WTC11 (cell line): ENCODE measurements at regions not wholly inside any gene's neighbourhood (a gene's known extent, or its start where the extent isn't known, plus 50 kb on each side); places are given as distances from the start of the nearest gene placed in this dataset.
"Not testable (repeated sequence)": the region's sequence is repeated elsewhere in the genome, so short reads cannot be mapped to it uniquely, and the experiment has no call there.

ENCODE experiments used
- CREB1 ChIP-seq: sonication (generic); formaldehyde crosslinking; IDR thresholded peaks from 2 replicates; pipeline ENCODE4 v1.8.0; 2023; ENCODE audit warnings: mild to moderate bottlenecking, missing genetic modification reagents
- ETV6 ChIP-seq: sonication (generic); formaldehyde crosslinking; IDR thresholded peaks from 2 replicates; pipeline ENCODE4 v1.8.1; 2022; ENCODE audit warnings: mild to moderate bottlenecking, missing genetic modification reagents
- FOXJ3 ChIP-seq: sonication (generic); formaldehyde crosslinking; IDR thresholded peaks from 2 replicates; pipeline ENCODE4 v1.9.0; 2021; ENCODE audit warnings: missing genetic modification reagents, mild to moderate bottlenecking, borderline replicate concordance
- NR2C2 ChIP-seq: sonication (generic); formaldehyde crosslinking; IDR thresholded peaks from 2 replicates; pipeline ENCODE4 v1.8.0; 2022; ENCODE audit warnings: mild to moderate bottlenecking, missing genetic modification reagents
- NR3C1 ChIP-seq: sonication (generic); formaldehyde crosslinking; conservative IDR thresholded peaks from 2 replicates; pipeline ENCODE4 v1.8.1; 2023; ENCODE audit warnings: low read depth, mild to moderate bottlenecking, missing genetic modification reagents
- TF ChIP-seq, protein P1 (sequence below): fragments of 200-600 bp; IDR thresholded peaks from 2 replicates; pipeline ENCODE4 v1.8.0; 2022; ENCODE audit warnings: antibody characterized with exemption
- TF ChIP-seq, protein P2 (sequence below): sonication (generic); formaldehyde crosslinking; IDR thresholded peaks from 2 replicates; pipeline ENCODE4 v1.8.0; 2022; ENCODE audit warnings: mild to moderate bottlenecking, missing genetic modification reagents
- TF ChIP-seq, protein P3 (sequence below): sonication (generic); formaldehyde crosslinking; IDR thresholded peaks from 2 replicates; pipeline ENCODE4 v1.8.1; 2023; ENCODE audit warnings: mild to moderate bottlenecking, missing genetic modification reagents, moderate library complexity
- TF ChIP-seq, protein P4 (sequence below): sonication (generic); formaldehyde crosslinking; IDR thresholded peaks from 2 replicates; pipeline ENCODE4 v1.8.1; 2022; ENCODE audit warnings: missing genetic modification reagents, borderline replicate concordance
- TF ChIP-seq, protein P5 (sequence below): sonication (generic); formaldehyde crosslinking; conservative IDR thresholded peaks from 2 replicates; pipeline ENCODE4 v1.8.1; 2022; ENCODE audit warnings: mild to moderate bottlenecking, missing genetic modification reagents
- TF ChIP-seq, protein P6 (sequence below): sonication (generic); formaldehyde crosslinking; IDR thresholded peaks from 2 replicates; pipeline ENCODE4 v1.8.1; 2022; ENCODE audit warnings: low read depth, mild to moderate bottlenecking, moderate library complexity, missing genetic modification reagents, borderline replicate concordance

DNA sequence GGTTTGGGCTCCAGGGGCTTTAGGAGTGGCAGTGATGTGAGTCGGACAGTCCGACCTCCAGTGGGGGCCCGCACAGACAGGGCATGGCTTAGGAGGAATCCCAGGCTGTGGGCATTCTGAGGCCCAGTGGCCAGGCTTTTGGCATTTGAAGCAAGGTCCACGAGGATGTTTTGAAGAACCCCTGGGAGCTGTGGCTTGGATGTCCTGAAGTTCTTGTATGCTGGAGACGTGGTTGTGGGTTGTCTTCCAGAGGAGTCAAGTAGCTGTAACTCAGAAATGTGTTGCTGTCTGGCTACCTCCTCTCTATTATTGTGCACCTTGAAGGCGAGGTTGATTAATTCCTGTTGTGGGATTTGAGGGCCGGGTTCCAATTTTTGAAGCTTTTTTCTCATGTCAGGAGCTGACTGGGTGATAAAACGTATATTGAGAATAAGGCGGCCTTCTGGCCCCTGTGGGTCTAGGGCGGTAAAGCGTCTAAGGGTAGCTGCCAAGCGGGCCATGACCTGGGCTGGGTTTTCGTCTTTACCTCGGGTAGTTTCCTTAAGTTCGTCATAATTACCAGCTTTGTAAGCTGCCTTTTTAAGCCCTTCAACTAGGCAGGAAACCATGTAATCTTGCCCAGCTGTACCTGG lies 67.3 kb upstream of the EZR start:
- TF ChIP-seq, protein P1, sequence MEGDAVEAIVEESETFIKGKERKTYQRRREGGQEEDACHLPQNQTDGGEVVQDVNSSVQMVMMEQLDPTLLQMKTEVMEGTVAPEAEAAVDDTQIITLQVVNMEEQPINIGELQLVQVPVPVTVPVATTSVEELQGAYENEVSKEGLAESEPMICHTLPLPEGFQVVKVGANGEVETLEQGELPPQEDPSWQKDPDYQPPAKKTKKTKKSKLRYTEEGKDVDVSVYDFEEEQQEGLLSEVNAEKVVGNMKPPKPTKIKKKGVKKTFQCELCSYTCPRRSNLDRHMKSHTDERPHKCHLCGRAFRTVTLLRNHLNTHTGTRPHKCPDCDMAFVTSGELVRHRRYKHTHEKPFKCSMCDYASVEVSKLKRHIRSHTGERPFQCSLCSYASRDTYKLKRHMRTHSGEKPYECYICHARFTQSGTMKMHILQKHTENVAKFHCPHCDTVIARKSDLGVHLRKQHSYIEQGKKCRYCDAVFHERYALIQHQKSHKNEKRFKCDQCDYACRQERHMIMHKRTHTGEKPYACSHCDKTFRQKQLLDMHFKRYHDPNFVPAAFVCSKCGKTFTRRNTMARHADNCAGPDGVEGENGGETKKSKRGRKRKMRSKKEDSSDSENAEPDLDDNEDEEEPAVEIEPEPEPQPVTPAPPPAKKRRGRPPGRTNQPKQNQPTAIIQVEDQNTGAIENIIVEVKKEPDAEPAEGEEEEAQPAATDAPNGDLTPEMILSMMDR, result not testable (repeated sequence)
- TF ChIP-seq CREB1 (CRISPR knock-in tag); NR2C2 (CRISPR knock-in tag); FOXJ3; ETV6 (CRISPR knock-in tag); NR3C1 (CRISPR knock-in tag): not testable (repeated sequence)
- TF ChIP-seq, protein P2, sequence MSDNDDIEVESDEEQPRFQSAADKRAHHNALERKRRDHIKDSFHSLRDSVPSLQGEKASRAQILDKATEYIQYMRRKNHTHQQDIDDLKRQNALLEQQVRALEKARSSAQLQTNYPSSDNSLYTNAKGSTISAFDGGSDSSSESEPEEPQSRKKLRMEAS (CRISPR knock-in tag), result not testable (repeated sequence)
- TF ChIP-seq, protein P3, sequence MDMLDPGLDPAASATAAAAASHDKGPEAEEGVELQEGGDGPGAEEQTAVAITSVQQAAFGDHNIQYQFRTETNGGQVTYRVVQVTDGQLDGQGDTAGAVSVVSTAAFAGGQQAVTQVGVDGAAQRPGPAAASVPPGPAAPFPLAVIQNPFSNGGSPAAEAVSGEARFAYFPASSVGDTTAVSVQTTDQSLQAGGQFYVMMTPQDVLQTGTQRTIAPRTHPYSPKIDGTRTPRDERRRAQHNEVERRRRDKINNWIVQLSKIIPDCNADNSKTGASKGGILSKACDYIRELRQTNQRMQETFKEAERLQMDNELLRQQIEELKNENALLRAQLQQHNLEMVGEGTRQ (CRISPR knock-in tag), result not testable (repeated sequence)
- TF ChIP-seq, protein P4, sequence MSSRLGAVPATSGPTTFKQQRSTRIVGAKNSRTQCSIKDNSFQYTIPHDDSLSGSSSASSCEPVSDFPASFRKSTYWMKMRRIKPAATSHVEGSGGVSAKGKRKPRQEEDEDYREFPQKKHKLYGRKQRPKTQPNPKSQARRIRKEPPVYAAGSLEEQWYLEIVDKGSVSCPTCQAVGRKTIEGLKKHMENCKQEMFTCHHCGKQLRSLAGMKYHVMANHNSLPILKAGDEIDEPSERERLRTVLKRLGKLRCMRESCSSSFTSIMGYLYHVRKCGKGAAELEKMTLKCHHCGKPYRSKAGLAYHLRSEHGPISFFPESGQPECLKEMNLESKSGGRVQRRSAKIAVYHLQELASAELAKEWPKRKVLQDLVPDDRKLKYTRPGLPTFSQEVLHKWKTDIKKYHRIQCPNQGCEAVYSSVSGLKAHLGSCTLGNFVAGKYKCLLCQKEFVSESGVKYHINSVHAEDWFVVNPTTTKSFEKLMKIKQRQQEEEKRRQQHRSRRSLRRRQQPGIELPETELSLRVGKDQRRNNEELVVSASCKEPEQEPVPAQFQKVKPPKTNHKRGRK (CRISPR knock-in tag), result not testable (repeated sequence)
- TF ChIP-seq, protein P5, sequence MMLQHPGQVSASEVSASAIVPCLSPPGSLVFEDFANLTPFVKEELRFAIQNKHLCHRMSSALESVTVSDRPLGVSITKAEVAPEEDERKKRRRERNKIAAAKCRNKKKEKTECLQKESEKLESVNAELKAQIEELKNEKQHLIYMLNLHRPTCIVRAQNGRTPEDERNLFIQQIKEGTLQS (CRISPR knock-in tag), result not testable (repeated sequence)
- TF ChIP-seq, protein P6, sequence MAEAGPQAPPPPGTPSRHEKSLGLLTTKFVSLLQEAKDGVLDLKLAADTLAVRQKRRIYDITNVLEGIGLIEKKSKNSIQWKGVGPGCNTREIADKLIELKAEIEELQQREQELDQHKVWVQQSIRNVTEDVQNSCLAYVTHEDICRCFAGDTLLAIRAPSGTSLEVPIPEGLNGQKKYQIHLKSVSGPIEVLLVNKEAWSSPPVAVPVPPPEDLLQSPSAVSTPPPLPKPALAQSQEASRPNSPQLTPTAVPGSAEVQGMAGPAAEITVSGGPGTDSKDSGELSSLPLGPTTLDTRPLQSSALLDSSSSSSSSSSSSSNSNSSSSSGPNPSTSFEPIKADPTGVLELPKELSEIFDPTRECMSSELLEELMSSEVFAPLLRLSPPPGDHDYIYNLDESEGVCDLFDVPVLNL (CRISPR knock-in tag), result not testable (repeated sequence)
